GM10248 (cell line): ENCODE measurements at regions not wholly inside any gene's neighbourhood (a gene's known extent, or its start where the extent isn't known, plus 50 kb on each side); places are given as distances from the start of the nearest gene placed in this dataset.

Experiments
- CTCF ChIA-PET: fragments of 300-600 bp; sonication (Branson Sonifier 250); formaldehyde crosslinking; extraction: SDS; loops from one replicate; lab custom pipeline; 2021; ENCODE audit warnings: antibody characterized with exemption; lab: Yijun Ruan, JAX
- POLR2A ChIA-PET: fragments of 350-650 bp; sonication (Branson Sonifier 250); formaldehyde crosslinking; extraction: SDS; loops from one replicate; lab custom pipeline; 2020; ENCODE audit warnings: antibody characterized with exemption; lab: Yijun Ruan, JAX
- DNase-seq: peaks from one replicate; pipeline ENCODE4 v3.0.0; 2012; ENCODE audit errors: extremely low spot score
- CTCF ChIP-seq: IDR thresholded peaks from 2 replicates; pipeline ENCODE4 v1.5.1; 2012; ENCODE audit warnings: mild to moderate bottlenecking, low read depth; ENCODE audit errors: extremely low read depth, missing control alignments, control extremely low read depth

- no peak for TF ChIP-seq CTCF
- DNase-seq = no peak
- POLR2A ChIA-PET = no interaction called here
- CTCF ChIA-PET = interaction anchor here (1.2 to 1.4 kb wide), 3 partner anchors 10 to 69 kb away, joined by 3 read pairs; no protein-coding TSS in a partner anchor
Measured at GRCh38 chr14:100467939-100468338, 119.3 kb downstream of the BEGAIN start.

GRCh38 chr14:100468557-100468956 is 118.7 kb downstream of the BEGAIN start:
- no peak for TF ChIP-seq CTCF
- ChIA-PET POLR2A (no interaction called here), CTCF (interaction anchor here (1.2 to 1.4 kb wide), 3 partner anchors 9 to 69 kb away, joined by 3 read pairs; no protein-coding TSS in a partner anchor)
- DNase-seq = no peak

GRCh38 chr14:100469632-100470522 is 117.3 kb downstream of the BEGAIN start:
- DNase-seq = no peak
- no peak for TF ChIP-seq CTCF
- POLR2A ChIA-PET = no interaction called here
- CTCF ChIA-PET = interaction anchor here (1.1 kb wide), 1 partner anchor 14 kb away, joined by 3 read pairs; no protein-coding TSS in a partner anchor

- POLR2A ChIA-PET = no interaction called here
- CTCF ChIA-PET = interaction anchor here (1.1 kb wide), 1 partner anchor 13 kb away, joined by 3 read pairs; no protein-coding TSS in a partner anchor
- no peak for DNase-seq
- TF ChIP-seq CTCF = no peak
Measured at GRCh38 chr14:100470523-100470897, 116.7 kb downstream of the BEGAIN start.

GRCh38 chr14:100471441-100472093 is 115.7 kb downstream of the BEGAIN start:
- TF ChIP-seq CTCF = no peak
- CTCF ChIA-PET = no interaction called here
- POLR2A ChIA-PET = no interaction called here
- DNase-seq = no peak

- TF ChIP-seq CTCF = no peak
- POLR2A ChIA-PET = no interaction called here
- CTCF ChIA-PET = no interaction called here
- no peak for DNase-seq
Measured at GRCh38 chr14:100472094-100472455, 115.1 kb downstream of the BEGAIN start.
